Mucosa of gallbladder (tissue), 1 donor: ENCODE measurements at regions not wholly inside any gene's neighbourhood (a gene's known extent, or its start where the extent isn't known, plus 50 kb on each side); places are given as distances from the start of the nearest gene placed in this dataset.
"Not testable (repeated sequence)": the region's sequence is repeated elsewhere in the genome, so short reads cannot be mapped to it uniquely, and the experiment has no call there.

Experiments used
- DNase-seq: peaks from one replicate; pipeline ENCODE4 v3.0.0-alpha.2; 2020; ENCODE audit warnings: low spot score
- donor health status: DM: no; HTN: no; CAD: no.

DNA sequence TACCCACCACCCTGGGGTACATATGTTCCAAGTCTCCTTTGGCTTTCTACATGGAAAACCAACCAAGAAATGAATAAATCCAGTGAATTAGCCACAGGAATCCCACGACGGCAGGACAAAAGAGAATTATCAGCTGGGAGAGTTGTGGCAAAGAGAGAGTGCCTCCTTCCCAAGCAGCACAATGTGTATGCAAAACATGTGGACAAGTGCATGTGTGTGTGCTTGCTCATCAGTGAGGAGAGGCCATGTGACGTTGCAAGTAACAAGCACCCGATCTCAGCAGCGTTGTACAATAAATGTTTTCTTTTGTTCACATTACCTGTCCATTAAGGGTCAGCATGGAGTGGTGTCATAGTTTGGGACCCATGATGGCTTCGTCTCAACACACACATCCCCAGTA lies 50.0 kb upstream of the EMX2 start:
- DNase-seq, result no peak

DNA sequence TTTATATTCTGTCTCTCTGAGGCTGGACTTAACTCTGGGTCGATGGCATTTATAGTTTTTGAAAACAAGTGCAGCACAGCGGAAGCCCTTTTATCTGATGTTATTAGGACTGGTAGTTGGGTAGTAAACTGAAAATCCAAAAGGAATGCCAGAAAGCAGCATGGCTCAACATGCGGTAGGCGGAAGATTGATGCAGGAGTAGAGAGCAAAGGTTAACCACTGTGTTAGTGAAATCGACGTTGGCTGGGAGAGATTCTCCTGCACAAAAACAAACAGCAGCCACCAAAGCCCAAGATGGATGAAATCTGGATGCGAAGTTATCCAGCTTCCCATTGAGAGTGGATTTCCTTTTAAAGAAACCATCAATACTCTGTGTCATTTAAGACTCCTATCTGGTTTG lies 54.5 kb upstream of the EMX2 start:
- no peak for DNase-seq

DNA sequence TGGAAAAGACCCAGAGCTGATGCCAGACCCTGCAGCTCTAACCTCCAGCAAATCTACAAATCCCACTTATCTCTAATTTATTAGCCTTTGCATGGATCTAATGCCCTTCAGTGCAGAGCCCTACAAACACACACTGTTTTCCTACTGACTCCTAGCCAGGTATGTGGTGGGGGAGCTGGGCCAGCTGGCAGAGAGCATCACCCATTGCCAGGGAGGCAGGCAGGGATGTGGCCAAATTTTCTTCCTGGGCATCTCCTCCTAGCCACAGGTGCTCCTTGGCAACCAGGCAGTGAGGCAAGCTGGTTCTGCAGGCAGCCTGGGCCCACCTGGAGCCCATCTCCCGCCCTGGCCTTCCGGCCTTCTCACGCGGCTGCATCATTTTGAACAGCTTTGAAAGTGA lies 55.9 kb upstream of the EMX2 start:
- DNase-seq, result no peak

DNA sequence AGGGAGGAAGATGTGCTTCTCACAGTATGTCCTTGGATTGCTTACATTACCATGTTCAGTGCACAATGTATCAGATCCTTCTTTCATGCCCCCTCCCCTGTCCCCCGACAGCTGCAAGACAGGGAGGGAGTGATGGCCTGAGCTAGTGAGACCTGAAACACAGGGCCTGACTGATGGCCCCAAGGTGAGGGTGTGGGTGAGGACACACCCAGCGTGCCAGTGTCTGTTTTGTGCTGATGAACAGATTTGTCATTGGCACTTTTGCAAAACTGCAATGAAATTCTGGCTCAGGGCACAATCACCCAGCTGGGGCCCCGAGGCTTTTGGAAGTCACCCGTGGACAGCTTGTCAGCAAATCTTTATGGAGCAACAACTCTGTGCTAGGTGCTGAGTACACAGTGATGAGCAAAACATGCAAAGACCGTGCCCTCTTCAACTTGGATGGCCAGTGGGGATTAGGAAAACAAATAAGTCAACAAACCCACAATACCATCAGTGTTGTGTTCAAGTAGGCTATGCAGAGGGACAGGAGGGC lies 59.4 kb upstream of the EMX2 start:
- DNase-seq, result no peak

DNA sequence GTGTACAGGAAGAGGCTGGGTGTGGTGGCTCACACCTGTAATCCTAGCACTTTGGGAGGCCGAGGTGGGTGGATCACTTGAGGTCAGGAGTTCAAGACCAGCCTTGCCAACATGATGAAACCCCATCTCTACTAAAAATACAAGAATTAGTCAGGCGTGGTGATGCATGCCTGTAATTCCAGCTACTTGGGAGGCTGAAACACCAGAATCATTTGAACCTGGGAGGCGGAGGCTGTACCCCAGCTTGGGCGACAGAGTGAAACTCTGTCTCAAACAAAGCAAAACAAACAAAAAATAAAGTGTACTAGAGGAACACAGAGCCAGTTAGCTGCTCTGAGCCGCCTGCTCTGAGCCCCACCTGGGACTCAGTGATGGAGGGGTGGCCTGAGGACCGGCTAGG lies 61.5 kb upstream of the EMX2 start:
- DNase-seq, result not testable (repeated sequence)

DNA sequence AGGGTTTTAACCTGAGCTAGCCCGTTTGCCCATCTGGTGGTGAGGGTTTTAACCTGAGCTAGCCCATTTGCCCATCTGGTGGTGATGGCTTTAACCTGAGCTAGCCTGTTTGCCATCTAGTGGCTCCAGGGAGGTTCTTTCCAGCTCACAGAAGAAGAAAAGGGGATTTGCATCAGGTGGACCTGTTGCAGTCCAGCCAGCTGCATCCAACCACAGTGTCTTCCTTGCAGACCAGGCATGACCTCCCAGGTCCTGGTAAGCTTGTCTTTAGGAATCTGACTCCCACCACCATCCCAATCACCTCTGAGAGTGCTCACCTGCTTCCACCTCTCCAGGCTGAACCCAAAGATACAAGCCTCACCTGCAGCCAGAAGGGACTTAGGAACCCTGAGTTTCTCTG lies 62.4 kb upstream of the EMX2 start:
- no peak for DNase-seq

DNA sequence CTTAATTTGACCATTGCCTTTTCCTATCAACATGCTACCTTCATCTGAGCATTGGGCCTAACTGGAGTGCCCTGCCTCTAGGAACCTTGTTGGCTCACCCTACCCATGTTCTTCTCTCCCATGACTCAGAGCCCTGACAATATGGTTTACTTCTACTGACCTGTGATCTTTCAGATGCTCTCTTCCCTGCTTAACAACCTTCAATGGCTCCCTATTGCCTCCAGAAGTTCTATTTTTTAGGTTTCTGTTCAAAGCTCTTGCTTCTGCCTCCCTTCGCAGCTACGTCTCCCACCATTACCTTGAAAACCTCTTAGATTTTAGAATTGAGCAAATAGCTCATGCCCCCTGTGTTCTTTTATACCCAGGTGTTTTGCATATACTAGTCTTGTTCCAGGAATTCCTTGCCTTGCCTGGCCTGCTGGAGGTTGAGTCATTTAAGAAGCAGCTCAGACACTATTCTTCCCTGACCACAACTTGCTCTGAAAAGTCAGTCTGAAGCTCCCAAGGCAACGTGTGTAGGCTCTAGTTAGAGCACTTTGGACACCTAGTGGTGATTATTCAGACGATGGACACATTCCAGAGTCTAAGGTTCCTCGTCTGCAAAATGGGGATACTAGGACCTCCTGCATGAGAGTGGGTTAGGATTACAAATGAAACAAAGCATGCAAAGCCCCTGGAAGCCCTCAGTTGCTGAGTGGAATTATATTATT lies 64.4 kb upstream of the EMX2 start:
- DNase-seq, result peak; percentile 11

DNA sequence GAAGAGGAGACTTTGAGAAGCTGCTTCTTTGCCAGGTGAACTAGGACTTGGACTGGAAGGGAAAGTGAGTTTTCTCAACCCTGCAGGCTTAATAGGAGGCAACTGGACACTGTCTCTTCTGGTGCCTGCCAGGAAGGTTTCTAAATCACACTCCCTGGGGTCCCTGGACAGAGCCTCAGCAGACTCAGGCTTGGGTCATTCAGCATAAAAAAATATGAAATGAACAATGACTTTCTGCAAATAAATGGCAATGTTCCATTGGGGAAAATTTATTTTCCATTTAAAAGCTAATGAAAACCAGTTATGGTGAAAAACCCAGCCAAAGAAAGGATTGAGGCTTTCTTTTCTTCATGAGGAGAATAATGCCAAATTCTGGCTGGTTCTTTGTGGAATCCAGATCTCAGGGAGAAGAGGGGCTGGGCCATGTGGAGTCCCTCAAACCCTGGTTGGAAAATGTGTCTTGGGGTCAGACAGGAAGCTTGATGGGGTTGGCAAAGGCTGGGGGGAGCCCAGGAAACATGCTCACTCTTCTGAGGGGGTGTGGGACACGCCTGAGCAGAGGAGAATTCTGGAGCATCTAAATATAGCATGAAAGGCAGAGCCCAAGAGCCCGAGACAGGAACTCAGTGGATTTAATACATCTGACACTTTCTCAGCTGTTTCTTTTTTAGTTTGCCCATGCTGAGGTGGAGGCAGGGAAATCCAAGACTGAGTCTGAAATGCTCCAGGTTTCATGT lies 65.2 kb upstream of the EMX2 start:
- no peak for DNase-seq

DNA sequence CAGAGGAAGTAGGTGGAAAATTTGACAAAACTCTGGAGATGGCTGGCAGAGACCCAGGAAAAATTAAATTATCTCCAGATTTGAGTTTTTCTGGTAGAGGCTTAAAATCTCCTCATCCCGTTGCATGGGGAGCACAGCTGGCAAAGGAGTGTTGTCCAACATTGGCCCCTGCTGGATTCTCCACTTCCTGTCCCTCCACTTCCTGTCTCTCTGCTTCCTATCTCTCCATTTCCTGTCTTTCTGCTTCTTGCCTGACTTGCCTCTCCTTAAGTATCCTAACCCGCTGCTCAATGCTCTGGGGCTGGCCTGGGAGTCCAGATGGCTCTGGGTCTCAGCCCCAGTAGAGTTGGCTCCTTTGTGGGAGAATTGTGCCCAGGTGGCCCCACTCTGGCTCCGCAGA lies 65.8 kb upstream of the EMX2 start:
- no peak for DNase-seq

DNA sequence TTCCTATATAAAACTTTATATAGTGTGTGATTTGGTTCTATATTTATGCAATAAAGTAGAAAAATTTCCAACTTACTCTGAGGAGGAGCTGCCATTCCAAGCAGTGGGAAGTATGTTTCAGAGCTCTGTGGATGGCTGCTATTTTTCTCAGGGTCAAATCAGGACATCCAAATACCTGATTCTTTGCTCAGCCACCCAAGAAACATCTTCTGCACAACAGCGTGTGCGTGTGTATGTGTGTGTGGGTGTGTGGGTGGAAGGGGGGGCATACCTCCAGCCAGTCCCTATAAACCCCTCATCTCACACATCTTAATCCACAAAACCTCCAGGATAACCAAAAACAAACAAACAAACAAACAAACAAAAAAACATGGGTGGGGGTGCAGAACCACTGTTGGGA lies 66.3 kb upstream of the EMX2 start:
- DNase-seq, result no peak

DNA sequence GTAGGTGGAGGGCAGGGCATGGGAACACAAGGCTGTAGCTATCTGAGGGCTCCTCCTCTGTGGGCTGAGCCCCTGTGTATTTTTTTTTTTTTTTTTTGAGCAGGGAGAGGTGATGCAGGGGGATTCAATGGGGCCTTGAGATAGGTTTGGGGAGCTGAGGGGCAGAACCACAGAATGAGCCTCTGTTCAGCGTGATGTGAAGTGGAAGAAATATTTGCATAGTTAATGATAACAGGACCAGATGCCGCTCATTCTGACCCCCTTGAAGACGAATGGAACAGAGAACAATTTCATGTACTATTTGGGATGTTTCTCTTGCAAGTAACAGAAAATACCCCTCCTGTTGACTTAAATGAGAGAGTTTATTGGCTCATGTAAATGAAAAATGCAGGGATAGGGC lies 69.7 kb upstream of the EMX2 start:
- no peak for DNase-seq

DNA sequence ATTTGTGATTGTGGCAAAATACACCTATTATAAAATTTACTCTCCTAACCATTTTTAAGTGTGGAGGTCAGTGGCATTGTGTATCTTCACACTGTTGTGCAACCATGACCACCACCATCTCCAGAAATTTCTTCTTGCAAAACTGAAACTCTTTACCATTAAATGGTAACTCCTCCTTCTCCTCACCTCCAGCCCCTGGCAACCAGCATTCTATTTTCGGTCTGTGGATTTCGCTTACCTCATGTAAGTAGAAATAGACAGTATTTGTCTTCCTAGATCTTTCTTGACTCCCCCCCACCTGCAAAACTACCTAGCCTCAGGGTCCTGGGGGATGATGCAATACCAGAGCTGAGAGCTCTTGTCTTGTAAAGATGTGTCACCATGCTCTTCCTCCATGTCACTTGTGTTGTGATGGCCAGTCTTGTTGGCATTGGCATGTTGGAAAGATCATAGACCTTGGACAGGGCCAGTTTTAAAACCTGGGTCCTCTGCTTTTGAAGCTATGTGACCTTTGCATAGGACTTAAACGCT lies 71.1 kb upstream of the EMX2 start:
- no peak for DNase-seq

DNA sequence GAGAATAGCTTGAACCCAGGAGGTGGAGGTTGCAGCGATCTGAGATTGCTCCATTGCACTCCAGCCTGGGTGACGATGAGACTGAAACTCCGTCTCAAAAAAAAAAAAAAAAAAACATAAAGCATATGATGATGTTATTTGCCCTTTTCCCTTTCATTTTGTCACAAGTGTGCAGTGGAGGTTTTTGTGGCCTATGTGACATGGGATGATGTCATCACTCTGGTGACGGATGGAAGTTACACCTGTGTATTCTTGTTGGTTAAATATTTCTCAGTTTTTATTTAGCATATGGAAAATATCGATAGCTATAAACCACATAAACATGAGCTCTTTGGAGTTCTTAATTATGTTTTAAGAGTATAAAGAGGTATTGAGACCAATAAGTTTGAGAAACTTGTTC lies 71.8 kb upstream of the EMX2 start:
- DNase-seq, result no peak

DNA sequence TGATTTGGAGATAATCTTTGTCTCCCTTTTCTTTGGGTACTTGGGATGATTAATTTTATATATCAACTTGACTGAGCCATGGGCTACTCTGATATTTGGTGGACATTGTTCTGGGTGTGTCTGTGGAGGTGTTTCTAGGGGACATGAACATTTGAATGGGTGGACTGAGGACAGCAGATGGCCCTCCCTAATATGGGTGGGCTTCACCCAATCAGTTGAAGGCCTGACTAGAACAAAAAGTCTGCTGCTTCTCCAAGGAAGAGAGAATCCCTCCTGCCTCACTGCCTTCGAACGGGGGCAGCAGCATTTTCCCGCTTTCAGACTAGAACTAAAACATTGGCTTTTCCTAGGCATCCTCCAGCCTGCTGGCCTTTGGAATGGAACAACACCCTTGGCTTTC lies 73.9 kb upstream of the EMX2 start:
- DNase-seq, result no peak

DNA sequence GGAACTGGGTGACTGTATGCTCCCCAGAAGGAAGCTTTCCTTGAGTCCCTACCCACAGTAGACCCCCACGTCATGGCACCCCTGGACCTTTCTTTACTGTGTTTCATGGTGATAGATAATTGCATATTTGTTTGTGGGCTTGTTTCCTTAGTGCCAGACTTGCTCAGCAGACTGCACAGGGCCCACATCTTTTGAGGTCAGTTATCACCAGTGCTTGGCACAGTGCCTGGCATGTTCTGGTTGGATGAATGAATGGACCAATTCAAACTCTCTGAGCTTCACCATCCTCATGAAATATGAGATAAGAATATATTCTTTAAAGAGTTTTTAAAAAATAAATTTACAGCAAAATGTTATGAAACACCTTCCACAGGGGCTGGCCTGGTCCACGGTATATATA lies 78.4 kb upstream of the EMX2 start:
- DNase-seq, result no peak

DNA sequence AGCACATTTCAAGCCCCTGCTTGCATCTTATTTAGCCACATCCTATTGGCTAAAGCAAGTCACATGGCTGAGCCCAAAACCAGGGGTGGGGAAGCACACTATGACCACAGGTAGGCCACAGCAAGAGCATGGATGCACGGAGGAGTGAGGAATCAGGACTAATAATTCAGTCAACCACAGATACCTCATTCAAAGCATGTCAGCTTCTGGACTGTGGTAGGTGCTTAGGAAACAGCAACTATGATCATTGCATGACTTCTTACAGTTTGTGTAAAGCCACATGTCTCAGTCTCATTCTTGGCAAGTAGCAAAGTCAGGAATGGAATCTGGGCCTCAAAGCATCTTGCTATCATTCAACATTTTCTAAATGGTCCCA lies 79.0 kb upstream of the EMX2 start:
- no peak for DNase-seq

DNA sequence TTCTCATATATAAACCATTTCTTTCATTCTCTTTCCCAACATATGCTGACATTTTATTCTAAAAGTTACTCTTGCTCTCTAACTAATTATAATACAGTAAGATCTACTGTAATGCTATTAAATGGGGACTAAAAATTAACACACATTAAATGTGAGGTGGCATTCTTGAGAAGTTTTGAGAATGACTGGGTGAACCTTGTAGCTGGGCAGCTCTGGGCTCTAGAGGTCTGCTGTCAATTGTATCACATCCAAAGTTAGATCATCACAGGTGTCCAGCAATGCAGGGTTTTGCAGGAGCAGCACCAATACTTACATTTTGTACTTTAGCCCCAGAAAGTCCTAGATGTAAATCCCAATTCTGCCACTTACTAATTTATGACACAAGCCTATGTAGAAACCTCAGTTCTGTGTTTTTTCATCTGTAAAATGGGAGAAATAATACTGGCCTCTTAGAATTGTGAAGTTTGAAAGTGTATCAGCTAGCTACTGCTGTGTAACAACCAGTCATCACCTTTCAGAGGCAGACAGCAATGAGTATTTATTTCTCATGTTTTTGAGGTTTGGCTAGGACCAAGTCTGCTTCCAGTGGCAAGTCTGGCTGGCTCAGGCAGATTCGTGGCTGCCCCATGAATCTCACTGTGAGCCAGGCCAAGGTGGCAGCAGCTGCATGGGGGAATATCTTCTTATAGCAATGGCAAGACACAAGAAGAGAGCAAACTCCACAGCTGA lies 79.6 kb upstream of the EMX2 start:
- no peak for DNase-seq

DNA sequence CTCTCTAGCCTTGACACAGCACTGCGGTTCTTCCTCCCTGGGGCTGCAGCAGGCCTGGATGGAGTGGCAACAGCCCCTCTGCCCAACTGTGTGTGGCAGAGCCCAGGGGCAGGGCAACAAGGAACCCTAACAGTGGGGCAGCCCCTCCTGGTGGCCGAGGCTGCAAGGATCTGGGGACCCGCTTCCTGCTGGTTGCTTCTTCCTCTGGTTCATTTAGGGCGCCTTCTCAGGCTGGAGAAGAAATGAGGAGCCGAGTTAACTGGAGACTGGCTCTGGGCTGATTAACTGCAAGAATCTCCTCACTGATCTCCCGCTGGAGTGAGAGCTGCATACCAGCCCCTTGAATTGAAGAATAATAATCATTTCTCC lies 80.1 kb upstream of the EMX2 start:
- DNase-seq, result no peak

DNA sequence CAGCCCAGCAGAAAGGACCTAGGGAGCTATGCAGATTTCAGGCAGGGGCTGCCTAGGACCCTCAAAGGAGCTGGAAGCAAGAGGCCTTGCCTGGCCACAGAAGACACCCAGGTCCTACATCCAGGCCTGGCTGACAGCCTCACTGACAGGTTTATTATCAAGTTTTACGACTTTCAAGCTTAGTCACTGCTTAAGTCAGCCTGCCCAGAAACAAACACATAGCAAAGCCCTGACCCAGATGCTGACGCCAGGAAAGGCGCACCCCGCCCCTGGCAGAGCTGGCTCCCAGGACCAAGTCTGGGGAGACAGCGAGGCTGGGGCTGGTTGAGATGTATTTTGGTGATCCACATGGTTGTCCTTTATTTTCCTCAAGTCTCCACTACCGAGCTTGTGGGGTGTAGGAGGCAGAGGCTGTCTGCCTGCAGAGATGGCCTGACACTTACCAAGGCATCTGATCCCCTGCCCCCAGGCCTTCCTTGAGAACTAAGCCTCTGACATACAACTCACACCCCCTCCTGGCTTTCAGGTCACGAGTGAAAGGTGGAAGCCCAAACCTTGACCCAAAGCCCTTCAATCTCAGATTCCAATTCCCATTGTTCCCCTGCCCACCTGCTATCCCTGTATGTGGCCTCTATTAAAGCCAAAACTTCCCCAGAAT lies 80.7 kb upstream of the EMX2 start:
- no peak for DNase-seq

DNA sequence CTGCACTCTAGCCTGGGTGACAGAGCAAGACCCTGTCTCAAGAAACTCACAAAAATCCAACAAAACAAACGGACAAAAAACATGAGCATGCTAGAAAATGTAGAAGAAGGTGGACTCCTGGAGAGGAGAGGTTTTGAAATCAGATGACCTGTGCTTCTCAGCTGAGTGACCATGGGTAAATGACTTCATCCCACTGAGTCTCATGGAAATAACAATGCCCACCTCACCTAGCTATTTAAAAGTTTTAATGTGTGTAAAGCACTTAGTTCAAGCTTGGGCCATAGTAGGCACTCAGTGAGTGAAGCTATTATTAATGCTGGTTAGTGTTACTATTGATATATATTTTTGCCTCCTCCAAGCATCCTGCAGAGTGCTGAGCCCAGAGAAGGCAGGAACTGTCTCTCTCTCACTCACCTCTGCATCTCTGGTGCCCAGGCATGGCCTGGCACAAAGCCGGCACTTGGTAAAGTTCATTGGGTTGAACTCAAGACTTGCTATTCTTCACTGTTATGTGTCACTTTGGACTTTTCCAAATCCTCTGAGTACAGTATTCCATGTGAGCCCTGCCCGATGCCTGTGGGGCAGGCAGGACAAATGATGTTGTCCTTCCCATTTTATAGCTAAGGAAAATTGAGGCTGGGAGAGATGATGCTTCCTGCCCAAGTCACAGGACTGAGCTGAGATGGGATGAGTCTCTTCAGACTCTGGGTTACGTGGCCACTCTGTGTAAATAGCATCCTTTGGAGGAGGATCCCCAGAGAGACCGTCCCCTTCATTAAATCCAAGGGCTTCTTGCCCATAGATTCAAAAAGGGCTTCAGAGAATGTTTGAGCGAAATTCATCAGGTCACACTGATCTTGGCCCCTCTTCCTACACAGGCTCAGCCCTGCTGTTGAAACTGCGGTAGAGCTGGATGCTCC lies 81.4 kb upstream of the EMX2 start:
- DNase-seq, result no peak

DNA sequence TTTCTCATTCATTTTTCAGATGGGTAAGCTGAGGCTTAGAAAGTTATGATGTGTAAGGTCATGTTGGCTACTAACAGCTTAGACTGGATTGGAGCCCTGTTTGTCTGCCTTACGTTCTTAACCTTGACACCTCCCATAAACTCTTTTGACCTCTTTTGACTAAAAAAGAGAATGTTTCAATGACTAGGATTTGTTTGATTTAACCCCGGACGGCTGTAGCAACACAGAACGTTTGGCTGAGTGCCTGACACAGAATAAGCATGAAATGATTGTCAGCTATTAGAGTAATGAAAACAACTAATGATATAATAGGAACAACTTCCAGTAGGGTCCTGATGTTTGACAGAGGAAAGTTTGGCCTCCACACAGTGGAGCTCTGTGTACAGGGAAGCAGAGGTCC lies 83.3 kb upstream of the PDZD8 start:
- no peak for DNase-seq
